Muscle of back (tissue), 3 donors: ENCODE measurements at regions not wholly inside any gene's neighbourhood (a gene's known extent, or its start where the extent isn't known, plus 50 kb on each side); places are given as distances from the start of the nearest gene placed in this dataset.
A peak's percentile ranks its signal among the peaks of the same experiment; 100 is the strongest.

Experiments
- DNase-seq, 3 donors: peaks; one replicate each; pipeline versions ENCODE4 v3.0.0 to v3.0.0-alpha.2; 2013

DNA sequence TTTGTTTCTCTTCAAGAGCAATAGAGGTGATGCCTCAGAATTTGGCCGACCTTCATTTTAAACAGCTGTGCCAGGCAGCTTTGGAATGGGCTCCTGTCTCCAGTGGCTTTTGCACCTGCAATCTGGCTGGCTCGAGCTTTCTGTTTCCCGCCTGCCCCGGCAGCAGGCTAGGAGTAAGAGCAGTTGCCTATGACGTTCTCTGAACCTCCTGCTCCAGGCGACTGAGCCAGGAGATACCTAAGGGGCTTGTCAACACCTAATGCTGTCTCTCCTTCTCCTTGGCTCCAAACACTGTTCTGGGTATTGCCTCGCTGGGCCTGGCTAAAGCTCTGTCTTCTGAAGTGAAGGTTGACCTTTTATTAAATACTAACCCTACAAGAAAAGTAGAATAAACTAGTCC, 229.9 kb downstream of the LRRN1 start:
- no peak for DNase-seq

DNA sequence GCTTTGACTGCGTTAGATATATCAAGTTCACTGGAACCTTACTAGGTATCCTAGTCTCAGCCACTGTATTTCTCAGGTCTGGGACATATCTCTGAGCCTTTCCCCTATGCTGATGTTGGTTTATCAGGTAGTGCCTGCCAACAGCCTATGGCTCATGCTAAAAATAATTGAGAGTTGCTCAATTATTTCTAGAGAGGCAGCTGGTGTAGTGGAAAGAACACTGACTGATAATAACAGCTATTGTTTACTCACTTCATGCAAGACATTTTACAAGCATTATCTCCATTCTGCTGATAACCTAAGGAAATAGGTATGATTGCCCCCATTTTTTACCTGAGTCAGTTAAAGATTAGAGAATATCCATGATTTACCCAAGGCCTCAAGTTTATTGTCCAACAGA, 231.4 kb downstream of the LRRN1 start:
- DNase-seq = no peak

- no peak for DNase-seq
These were observed 234.1 kb downstream of the LRRN1 start for GRCh38 chr3:4033296-4033695.

DNA sequence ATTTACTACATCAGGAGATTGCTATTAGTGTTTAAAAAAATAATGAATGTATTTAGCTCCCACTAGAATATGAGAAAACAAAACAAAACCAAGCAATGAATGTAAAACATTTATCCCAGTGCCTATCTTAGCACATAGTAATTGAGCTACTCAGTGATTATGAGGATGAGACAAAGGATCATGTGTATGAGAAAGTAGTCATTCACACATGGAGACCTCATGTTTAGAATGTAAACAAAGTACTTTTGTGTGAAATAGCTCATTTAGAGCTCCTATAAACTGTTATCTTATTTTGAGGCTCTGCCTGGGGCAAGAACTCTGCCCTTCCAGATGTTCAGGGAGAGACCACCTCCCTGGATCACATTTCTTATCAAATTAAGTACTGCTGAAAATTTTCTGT, 236.8 kb downstream of the LRRN1 start:
- no peak for DNase-seq

DNA sequence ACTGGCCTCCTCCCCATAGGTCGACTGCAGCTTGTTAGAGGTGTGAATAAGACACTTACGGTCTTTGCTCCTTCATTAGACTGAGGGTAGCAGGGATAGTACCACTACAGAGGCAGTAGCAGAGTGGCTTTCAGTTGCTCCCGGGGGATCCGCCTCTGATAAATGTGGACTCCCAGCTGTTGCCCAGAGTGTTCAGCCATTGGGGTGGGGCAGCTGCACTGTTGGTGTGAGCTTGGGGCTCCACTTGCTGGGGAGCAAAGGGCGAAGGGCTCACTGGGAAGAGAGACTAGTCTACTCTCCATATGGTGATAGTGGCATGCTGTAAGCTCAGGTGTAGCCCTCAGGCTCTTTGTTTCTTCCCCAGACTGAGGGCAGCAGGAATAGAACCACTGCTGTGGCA, 239.1 kb downstream of the LRRN1 start:
- DNase-seq = no peak

GRCh38 chr3:4042070-4042469, 242.8 kb downstream of the LRRN1 start:
- no peak for DNase-seq

- no peak for DNase-seq
These were observed 243.6 kb downstream of the LRRN1 start for GRCh38 chr3:4042869-4043268.

GRCh38 chr3:4043867-4044575, 244.8 kb downstream of the LRRN1 start:
- peak; percentile 16 to 22 (median 17) for DNase-seq

- DNase-seq = peak; percentile 16 to 36 (median 27)
These were observed 245.4 kb downstream of the LRRN1 start for GRCh38 chr3:4044619-4045018.

GRCh38 chr3:4045756-4046155, 246.5 kb downstream of the LRRN1 start:
- DNase-seq = no peak

- no peak for DNase-seq
These were observed 248.1 kb downstream of the LRRN1 start for GRCh38 chr3:4047366-4047765.

DNA sequence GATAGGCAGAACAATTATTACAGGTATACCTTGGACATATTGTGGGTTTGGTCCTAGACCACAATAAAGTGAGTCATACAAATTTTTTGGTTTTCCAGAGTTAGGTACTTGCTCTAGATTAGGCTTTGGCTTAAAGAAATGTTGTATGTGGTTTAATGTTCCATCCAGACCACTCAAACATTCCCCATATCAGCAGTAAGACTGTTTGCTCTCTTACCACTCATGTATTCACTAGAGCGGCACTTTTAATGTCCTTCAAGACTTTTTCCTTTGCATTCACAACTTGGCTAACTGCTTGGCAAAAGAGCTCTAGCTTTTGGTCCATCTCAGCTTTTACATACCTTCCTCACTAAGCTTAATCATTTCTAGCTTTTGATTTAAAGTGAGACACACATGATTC, 250.5 kb upstream of the SETMAR start:
- DNase-seq = no peak

DNA sequence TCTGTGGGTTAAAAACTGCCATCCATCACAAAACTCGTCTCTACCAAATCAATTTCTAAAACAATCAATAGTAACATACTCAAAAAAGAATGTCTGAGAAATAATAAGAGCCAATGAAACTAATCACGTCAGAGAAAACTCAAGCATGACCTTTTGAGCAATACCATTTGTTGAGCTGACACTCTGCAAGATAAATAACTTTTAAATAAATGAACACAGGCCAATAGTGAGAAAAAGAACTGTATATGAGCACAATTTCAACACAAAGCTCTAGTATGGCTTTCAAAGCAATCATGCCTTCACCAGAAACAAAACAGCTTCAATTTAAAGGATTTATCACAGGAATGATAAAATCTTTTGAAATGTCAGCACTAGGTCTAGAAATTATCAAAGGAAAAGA, 249.2 kb upstream of the SETMAR start:
- DNase-seq = no peak

DNA sequence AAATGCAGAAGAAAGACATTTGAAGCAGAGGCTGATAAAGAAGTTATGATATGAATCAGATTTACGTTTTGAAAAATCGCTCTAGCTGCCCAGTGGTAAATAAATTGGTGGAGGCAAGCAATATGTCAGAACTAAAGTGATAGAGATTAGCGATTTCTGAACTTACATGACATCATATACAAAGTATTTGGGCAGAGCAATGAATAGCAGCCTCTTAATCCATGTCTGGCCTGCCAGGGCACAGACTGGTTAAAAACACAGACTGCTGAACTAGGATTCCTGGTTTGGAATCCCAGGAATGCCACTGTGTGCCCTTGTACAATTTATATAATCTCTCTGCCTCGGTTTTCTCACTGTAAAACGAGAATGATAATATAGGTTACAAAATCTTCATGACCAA, 243.1 kb upstream of the SETMAR start:
- peak; percentile 14 to 34 (median 22) for DNase-seq

- no peak for DNase-seq
These were observed 242.6 kb upstream of the SETMAR start for GRCh38 chr3:4060603-4061002.

DNA sequence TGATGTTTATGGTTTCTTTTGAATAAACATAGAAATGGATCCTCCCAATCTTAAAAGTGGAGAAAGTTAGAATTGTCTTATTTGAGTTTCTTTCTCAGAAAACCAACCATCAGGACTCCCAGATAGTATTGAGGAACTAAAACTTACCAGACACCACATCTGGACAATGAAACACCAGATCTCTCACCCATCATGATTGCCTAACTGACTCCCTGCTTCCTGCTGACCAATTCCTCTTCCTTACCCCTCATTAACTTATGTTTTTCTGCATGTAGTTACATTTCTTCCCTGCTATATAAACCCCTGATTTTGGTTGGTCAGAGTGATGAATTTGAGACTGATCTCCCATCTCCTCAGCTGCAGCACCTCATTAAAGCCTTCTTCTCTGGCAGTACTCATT, 242.0 kb upstream of the SETMAR start:
- no peak for DNase-seq

GRCh38 chr3:4061783-4062360, 241.3 kb upstream of the SETMAR start:
- no peak for DNase-seq

DNA sequence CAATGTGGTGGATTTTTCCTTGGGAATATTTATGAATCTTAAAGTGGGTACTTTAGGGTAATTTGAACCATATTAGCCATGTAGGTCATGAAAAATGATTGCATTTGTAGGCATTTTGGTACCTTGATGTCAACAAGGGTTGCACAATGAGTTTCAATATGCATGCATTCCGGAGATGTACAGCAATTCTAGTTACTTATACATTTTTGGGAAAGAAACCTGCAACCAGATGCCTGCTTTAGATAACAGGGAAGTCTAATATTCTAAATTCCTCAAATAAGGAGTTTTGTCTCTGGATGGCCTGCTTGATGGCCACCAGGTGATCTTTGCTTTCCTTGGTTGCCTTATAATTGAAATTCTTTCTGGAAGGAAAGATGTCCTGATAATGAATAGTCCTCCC, 240.5 kb upstream of the SETMAR start:
- DNase-seq = no peak

GRCh38 chr3:4063916-4064574, 239.1 kb upstream of the SETMAR start:
- no peak for DNase-seq

DNA sequence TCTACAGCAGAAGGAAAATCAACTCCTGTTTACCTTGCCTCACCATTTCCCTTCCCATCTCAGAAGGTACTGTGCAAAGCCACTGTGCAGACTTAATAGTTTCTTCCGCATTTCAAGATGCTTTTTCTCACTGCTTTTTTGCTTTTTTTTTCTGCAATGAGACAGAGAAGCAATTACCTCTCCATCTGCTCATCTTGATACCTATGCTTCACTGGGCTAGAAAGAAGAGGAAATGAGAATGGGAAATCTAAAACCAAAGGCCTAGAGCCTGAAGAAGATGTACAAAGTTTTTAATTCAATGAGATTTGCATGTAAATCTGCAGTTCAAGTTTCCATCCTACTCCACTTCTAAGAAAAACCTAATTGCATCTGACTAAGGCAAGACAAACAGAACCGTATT, 238.1 kb upstream of the SETMAR start:
- no peak for DNase-seq

- no peak for DNase-seq
These were observed 237.6 kb upstream of the SETMAR start for GRCh38 chr3:4065554-4065953.

DNA sequence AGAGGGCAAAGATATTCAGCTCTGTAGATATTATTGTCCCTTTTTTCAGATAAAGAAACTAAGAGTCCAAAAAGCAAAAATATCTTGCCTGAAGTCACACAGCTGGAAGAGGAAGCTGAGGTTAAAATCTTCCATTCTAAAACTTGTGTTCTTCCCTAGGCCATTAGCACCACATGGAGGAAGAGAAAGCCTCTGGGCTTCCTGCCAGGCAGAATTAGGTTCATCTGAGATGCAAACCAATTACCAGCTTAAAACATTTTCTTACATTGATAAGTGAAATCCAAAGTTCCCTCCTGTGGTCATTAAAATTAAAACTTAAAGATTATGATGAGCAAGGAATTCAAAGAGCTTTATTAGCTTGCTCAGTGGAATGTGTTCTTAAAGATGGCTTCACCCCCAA, 235.3 kb upstream of the SETMAR start:
- DNase-seq = no peak

GRCh38 chr3:4069796-4070195, 233.4 kb upstream of the SETMAR start:
- no peak for DNase-seq
